ENCODE measurements at regions not wholly inside any gene's neighbourhood (a gene's known extent, or its start where the extent isn't known, plus 50 kb on each side); places are given as distances from the start of the nearest gene placed in this dataset.

DNA sequence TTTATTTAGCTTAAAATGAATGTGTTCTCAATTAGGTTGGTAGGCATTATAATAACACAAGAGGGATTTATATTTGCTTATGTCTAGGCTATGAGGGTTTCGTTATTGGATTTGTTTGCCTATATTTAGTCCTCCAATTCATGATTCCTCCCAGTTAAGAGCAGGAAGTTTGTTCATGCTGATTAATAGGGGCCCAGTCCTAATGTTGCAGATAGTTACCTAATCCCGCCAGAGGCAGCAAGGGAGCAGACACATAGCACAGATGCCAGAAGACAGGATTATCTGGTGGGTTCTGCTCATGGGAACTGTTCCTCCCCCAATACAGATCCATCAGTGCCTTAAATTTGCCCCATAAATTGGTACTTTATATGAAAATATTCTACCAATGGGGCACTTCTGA is 100.8 kb upstream of the TLE4 start:
- 92% methylated on average over 2 of the region's 2 CpGs for WGBS (ENCODE audit: insufficient coverage)
- no peaks in the 10 kb centered on the region for H3K9me3 Mint-ChIP-seq
- Histone ChIP-seq H3K27ac (ENCODE audit: low read length) (no peak overlapping the region), H3K9me3 (ENCODE audit: control insufficient read depth, insufficient read depth, low read length) (no peaks in the 10 kb centered on the region), H3K4me3 (ENCODE audit: low read length) (no peak overlapping the region), H3K4me1 (ENCODE audit: control insufficient read depth, insufficient read depth, low read length) (no peaks in the 10 kb centered on the region), H3K36me3 (ENCODE audit: control insufficient read depth, insufficient read depth, low read length) (no peaks in the 10 kb centered on the region), H3K27me3 (ENCODE audit: control insufficient read depth, insufficient read depth, low read length) (no peaks in the 10 kb centered on the region)
- intact Hi-C loops (cut with micrococcal nuclease), result no loop called here
- no peak for ATAC-seq
- no peak overlapping the region for H3K4me3 Mint-ChIP-seq
- TF ChIP-seq, protein P1, sequence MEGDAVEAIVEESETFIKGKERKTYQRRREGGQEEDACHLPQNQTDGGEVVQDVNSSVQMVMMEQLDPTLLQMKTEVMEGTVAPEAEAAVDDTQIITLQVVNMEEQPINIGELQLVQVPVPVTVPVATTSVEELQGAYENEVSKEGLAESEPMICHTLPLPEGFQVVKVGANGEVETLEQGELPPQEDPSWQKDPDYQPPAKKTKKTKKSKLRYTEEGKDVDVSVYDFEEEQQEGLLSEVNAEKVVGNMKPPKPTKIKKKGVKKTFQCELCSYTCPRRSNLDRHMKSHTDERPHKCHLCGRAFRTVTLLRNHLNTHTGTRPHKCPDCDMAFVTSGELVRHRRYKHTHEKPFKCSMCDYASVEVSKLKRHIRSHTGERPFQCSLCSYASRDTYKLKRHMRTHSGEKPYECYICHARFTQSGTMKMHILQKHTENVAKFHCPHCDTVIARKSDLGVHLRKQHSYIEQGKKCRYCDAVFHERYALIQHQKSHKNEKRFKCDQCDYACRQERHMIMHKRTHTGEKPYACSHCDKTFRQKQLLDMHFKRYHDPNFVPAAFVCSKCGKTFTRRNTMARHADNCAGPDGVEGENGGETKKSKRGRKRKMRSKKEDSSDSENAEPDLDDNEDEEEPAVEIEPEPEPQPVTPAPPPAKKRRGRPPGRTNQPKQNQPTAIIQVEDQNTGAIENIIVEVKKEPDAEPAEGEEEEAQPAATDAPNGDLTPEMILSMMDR (IDR thresholded peaks at IDR 0.05), result no peak
- DNase-seq, result no peak
- no peak overlapping the region for H3K27ac Mint-ChIP-seq
- no peaks in the 10 kb centered on the region for H3K36me3 Mint-ChIP-seq
- H3K4me1 Mint-ChIP-seq, result no peaks in the 10 kb centered on the region
- no peaks in the 10 kb centered on the region for H3K27me3 Mint-ChIP-seq (ENCODE audit: low read depth in 2 of 2)

DNA sequence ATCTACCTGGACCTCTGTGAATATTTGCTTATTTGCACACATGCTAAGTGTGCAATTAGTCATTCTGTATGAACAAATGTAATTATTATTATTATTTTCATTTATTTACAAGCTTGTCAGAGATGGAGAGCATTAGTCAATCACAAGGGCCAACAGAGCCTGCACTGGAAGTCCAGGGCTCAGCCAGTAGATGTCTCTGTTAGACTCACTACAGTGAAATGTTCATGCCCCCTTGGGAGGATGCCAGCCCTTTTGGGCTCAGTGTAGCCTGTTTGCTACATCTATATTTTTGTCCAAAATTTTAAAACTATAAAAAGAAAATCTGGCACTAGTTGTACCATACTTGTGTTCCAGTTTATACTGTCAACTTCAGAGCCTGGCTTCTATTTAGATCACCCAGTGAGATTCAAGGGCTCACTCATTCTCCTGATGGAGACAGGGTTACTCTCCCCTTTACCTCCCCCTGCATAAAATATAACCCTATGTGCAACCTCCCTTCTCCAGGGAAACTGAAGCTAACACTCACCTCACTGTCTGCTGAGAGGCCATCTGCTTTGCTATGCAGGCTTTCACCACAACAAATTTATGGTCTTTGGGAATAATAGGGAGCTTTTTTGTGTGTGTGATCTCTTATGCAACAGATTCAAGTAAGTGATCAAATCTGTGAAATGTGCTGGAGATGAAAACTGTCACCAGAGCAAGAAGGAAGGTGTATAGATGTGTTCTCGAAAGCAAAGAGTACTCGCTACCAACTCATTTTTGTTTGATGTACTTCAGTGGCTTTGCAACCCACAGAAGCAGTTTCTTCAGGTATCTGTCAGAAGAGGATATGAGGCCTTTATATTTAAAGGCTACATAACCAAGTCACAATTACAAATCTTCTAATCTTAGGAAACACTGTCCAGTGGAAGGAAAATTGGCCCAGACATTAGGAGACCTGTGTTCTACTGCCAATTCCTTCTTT is 99.9 kb upstream of the TLE4 start:
- H3K9me3 Mint-ChIP-seq, result no peaks in the 10 kb centered on the region
- Histone ChIP-seq H3K36me3 (ENCODE audit: control insufficient read depth, insufficient read depth, low read length) (no peaks in the 10 kb centered on the region), H3K27me3 (ENCODE audit: control insufficient read depth, insufficient read depth, low read length) (no peaks in the 10 kb centered on the region), H3K4me1 (ENCODE audit: control insufficient read depth, insufficient read depth, low read length) (no peaks in the 10 kb centered on the region), H3K9me3 (ENCODE audit: control insufficient read depth, insufficient read depth, low read length) (no peaks in the 10 kb centered on the region), H3K4me3 (ENCODE audit: low read length) (no peak overlapping the region), H3K27ac (ENCODE audit: low read length) (no peak overlapping the region)
- ATAC-seq, result peak in 1 of 3 donors; percentile 44
- H3K4me3 Mint-ChIP-seq, result no peak overlapping the region
- no peaks in the 10 kb centered on the region for H3K27me3 Mint-ChIP-seq (ENCODE audit: low read depth in 2 of 2)
- TF ChIP-seq, protein P1 (IDR thresholded peaks at IDR 0.05), result no peak
- DNase-seq, result peak in 1 of 2 donors; percentile 56
- WGBS (ENCODE audit: insufficient coverage), result 76% methylated on average over 2 of the region's 2 CpGs
- no peaks in the 10 kb centered on the region for H3K4me1 Mint-ChIP-seq
- intact Hi-C loops (cut with micrococcal nuclease), result no loop called here
- H3K27ac Mint-ChIP-seq, result no peak overlapping the region
- H3K36me3 Mint-ChIP-seq, result no peaks in the 10 kb centered on the region

DNA sequence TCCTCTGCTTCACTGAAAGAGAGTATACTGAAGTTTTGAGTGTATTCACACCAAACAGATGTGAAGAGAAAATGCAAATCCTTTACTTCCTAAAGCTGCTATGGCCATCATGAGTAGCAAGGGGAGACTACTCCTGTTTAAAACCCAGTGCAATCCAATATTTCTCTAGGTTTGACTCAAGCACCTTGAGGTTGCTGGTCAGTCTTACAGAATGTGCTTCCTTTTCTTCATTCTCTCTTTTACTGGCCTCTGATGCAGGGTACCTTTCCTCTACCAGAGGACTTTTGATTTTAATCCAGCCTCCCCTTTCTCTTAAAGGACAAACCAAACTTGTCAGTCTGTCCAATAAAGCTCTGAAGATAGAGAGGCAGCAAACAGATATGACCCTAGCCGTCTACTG is 98.1 kb upstream of the TLE4 start:
- Mint-ChIP-seq H3K36me3 (no peaks in the 10 kb centered on the region), H3K4me3 (no peak overlapping the region), H3K27ac (no peak overlapping the region), H3K27me3 (ENCODE audit: low read depth in 2 of 2) (no peaks in the 10 kb centered on the region), H3K9me3 (no peaks in the 10 kb centered on the region), H3K4me1 (peaks cover 4 to 5% of the 10 kb centered on the region in 2 donors)
- TF ChIP-seq, protein P1 (IDR thresholded peaks at IDR 0.05), result no peak
- no CpG with 5 or more reads among the region's 1 CpG for WGBS (ENCODE audit: insufficient coverage)
- no peak for DNase-seq
- no peaks in the 10 kb centered on the region for H3K9me3 ChIP-seq (ENCODE audit: control insufficient read depth, insufficient read depth, low read length)
- no peaks in the 10 kb centered on the region for H3K4me1 ChIP-seq (ENCODE audit: control insufficient read depth, insufficient read depth, low read length)
- H3K4me3 ChIP-seq (ENCODE audit: low read length), result no peak overlapping the region
- no peak for ATAC-seq
- H3K27ac ChIP-seq (ENCODE audit: low read length), result no peak overlapping the region
- no peaks in the 10 kb centered on the region for H3K27me3 ChIP-seq (ENCODE audit: control insufficient read depth, insufficient read depth, low read length)
- no peaks in the 10 kb centered on the region for H3K36me3 ChIP-seq (ENCODE audit: control insufficient read depth, insufficient read depth, low read length)
- intact Hi-C loops (cut with micrococcal nuclease), result no loop called here
